Subcutaneous abdominal adipose tissue (tissue), 5 donors: ENCODE measurements at regions not wholly inside any gene's neighbourhood (a gene's known extent, or its start where the extent isn't known, plus 50 kb on each side); places are given as distances from the start of the nearest gene placed in this dataset.

ENCODE experiments used
- H3K27ac ChIP-seq: one replicate; pipeline ENCODE4 v1.7.0; 2013; ENCODE audit warnings: low read depth, mild to moderate bottlenecking, inconsistent platforms, low read length, moderate library complexity
- H3K27me3 ChIP-seq, 5 donors: one replicate each; pipeline ENCODE4 v1.7.0; 2013; ENCODE audit warnings: low read length in 5 of 5, inconsistent platforms in 1 of 5; ENCODE audit not compliant: control insufficient read depth in 5 of 5, insufficient read depth in 4 of 5
- H3K36me3 ChIP-seq, 5 donors: one replicate each; pipeline ENCODE4 v1.7.0; 2013; ENCODE audit warnings: low read length in 5 of 5; ENCODE audit not compliant: control insufficient read depth in 5 of 5, insufficient read depth in 5 of 5
- H3K4me1 ChIP-seq, 5 donors: one replicate each; pipeline ENCODE4 v1.7.0; 2013; ENCODE audit warnings: low read length in 5 of 5, mild to moderate bottlenecking in 3 of 5, moderate library complexity in 1 of 5; ENCODE audit not compliant: control insufficient read depth in 5 of 5, insufficient read depth in 5 of 5
- H3K4me3 ChIP-seq, 5 donors: one replicate each; pipeline ENCODE4 v1.7.0; 2013; ENCODE audit warnings: low read length in 5 of 5, low read depth in 1 of 5
- H3K9ac ChIP-seq, 5 donors: one replicate each; pipeline ENCODE4 v1.7.0; 2013; ENCODE audit warnings: low read length in 5 of 5, mild to moderate bottlenecking in 4 of 5, moderate library complexity in 3 of 5
- H3K9me3 ChIP-seq, 5 donors: one replicate each; pipeline ENCODE4 v1.7.0; 2013; ENCODE audit warnings: low read length in 5 of 5; ENCODE audit not compliant: control insufficient read depth in 5 of 5
- donor health status: healthy.
- donor health status: healthy.
- donor health status: healthy.
- donor health status: healthy.
- donor health status: healthy.

DNA sequence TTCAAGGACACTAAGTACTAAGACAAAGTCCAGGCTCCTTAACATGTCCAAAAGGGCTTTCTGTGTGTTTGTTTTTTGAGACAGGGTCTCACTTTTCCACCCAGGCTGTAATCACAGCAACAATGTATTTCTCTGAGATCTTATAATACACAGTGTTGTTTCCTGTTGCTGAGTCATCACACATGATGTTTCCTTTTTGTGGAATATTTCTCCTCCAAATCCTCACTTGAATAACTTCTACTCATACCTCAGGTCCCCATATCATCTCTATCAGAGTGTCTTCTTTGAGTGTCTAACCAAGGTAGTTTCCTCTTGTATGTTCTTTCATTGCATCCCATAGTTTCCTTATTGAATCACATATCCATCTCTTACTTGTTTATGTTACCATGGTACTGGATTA lies 632.0 kb upstream of the PIK3C3 start:
- no peaks in the 10 kb centered on the region for H3K4me1 ChIP-seq
- no peak overlapping the region for H3K4me3 ChIP-seq
- no peak overlapping the region for H3K27ac ChIP-seq
- H3K9me3 ChIP-seq: peaks cover 0 to 7% (median 0%) of the 10 kb centered on the region in 5 donors
- no peaks in the 10 kb centered on the region for H3K36me3 ChIP-seq
- H3K27me3 ChIP-seq: peaks cover 0 to 3% (median 0%) of the 10 kb centered on the region in 5 donors
- no peak overlapping the region for H3K9ac ChIP-seq

DNA sequence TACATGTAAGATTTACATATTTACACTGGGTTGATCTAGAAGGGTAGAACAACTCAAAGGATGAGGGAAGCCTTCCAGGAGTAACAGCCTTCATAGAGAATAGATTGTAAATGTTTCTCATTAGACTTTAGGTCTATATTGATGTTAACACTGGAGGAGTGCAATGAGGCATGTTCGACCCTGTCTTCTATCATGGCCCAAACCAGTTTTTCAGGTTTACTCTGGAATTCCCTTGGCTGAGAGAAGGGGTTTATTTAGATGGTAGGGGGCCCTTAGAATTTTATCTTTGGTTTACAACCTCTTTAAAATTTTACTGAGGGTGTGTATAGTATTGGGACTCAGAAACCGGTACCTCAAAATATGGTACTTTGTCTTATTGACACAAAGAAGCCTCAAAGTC lies 634.9 kb upstream of the PIK3C3 start:
- no peak overlapping the region for H3K27ac ChIP-seq
- H3K36me3 ChIP-seq: no peaks in the 10 kb centered on the region
- no peak overlapping the region for H3K4me3 ChIP-seq
- no peak overlapping the region for H3K9ac ChIP-seq
- H3K4me1 ChIP-seq: no peaks in the 10 kb centered on the region
- peaks cover 0 to 6% (median 2%) of the 10 kb centered on the region in 5 donors for H3K9me3 ChIP-seq
- peaks cover 0 to 3% (median 0%) of the 10 kb centered on the region in 5 donors for H3K27me3 ChIP-seq

DNA sequence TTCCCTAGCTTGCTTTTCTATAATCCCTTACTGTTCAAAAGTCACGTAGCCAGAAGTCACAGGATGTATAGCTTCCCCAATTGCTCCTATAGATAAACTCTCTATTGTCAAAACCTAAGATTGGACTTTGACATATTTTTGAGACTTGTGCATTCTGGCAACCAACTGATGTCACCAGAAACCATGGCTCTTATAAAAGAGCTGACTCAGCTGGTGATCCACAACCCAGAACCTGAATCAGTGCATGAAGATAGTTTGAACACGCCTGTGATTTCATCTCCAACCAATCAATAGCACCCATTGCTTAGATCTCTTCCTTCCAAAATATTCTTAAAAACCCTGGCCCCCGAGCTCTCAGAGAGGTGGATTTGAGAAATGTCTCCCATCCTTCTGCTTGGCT lies 639.9 kb upstream of the PIK3C3 start:
- Histone ChIP-seq H3K27ac (no peak overlapping the region), H3K4me1 (no peaks in the 10 kb centered on the region), H3K36me3 (no peaks in the 10 kb centered on the region), H3K27me3 (no peaks in the 10 kb centered on the region), H3K4me3 (no peak overlapping the region), H3K9me3 (peaks cover 0 to 6% (median 0%) of the 10 kb centered on the region in 5 donors), H3K9ac (no peak overlapping the region)

DNA sequence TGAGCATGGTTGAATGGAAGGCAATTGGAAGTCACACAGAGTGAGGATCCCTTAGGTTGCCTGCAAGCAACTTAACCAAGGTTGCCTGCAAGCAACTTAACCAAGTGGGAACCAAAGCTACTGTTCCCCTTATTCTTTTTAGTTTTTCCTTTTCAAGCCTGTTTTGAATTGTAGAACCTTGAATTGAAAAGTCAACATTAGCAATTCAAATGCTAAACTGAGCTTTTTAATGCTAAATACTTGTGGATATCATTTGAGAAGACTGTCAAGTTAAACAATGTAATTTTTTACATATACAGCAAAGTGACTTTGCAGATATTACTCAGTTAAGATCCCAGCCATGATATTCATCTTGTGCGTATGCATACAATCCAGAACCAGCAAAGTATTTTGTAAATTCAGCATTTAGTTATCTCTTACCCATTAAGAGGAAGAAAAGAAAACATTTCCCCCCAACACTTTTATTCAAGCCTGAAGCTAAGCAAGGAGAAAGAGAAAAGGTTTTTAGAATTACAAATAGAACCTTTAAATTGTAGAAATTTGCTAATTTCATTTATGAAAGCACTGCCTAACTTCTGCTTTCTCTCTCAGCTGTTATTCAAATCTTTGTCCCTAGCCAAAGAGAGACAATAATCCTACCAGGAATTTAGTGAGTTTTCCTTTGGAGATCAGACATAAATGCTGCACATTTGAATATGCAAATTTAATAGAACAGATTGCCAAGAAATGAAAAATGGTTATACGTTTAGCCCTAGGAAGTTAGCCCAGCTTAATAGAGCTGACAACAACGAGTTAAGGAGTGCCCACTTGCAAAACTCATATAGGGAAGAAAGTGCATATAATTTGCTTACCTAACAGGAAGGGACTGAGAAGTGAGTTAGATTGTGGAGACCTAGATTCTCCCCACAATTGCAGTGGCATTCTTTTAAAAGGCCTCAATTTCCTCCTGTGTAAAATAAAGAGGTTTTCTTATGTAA lies 643.2 kb upstream of the PIK3C3 start:
- H3K36me3 ChIP-seq: no peaks in the 10 kb centered on the region

DNA sequence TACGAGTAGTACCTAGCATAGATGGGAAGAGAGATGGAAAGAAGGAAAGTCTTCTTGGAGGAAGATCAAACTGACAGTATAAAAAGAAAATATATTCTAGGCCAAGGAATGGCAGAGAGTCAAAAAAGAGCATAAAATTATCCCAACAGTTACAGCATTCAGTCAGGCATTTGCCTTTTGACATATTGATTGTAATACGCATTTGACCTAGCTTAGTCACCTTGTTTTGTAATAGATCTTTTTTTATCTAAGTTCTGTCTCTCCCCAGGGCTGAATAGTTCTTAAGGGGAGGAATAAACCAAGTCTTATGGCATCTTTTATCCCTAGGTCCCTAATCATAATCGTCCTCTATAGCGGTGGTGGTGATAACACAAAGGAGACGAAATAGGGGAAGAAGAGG lies 657.3 kb upstream of the PIK3C3 start:
- no peak overlapping the region for H3K27ac ChIP-seq
- H3K4me1 ChIP-seq: no peaks in the 10 kb centered on the region

More for the DNA sequence above, 643.2 kb upstream of the PIK3C3 start:
- Histone ChIP-seq H3K9me3 (peaks cover 0 to 4% (median 0%) of the 10 kb centered on the region in 5 donors), H3K4me3 (no peak overlapping the region), H3K4me1 (no peaks in the 10 kb centered on the region), H3K9ac (no peak overlapping the region), H3K27me3 (no peaks in the 10 kb centered on the region), H3K27ac (no peak overlapping the region)

DNA sequence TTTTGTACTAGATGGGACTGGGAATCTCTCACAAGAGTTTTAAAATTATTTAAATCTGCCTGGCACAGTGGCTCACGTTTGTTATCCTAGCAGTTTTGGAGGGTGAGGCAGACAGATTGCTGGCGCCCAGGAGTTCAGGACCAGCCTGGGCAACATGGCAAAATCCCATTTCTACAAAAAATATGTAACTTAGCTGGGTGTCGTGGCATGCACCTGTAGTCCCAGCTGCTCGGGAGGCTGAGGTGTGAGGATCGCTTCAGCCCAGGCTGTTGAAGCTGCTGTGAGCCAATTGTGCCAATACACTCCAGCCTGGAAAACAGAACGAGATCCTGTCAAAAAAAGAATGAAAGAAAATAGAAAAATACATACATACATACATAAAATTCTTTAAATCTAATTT lies 685.7 kb upstream of the PIK3C3 start:
- Histone ChIP-seq H3K27me3 (no peaks in the 10 kb centered on the region), H3K4me1 (no peaks in the 10 kb centered on the region), H3K4me3 (no peak overlapping the region), H3K27ac (no peak overlapping the region), H3K9me3 (no peaks in the 10 kb centered on the region), H3K9ac (no peak overlapping the region), H3K36me3 (no peaks in the 10 kb centered on the region)

More for the DNA sequence above, 657.3 kb upstream of the PIK3C3 start:
- H3K36me3 ChIP-seq: no peaks in the 10 kb centered on the region
- peaks cover 0 to 5% (median 0%) of the 10 kb centered on the region in 5 donors for H3K9me3 ChIP-seq
- H3K27me3 ChIP-seq: no peaks in the 10 kb centered on the region
- H3K9ac ChIP-seq: no peak overlapping the region
- H3K4me3 ChIP-seq: no peak overlapping the region

DNA sequence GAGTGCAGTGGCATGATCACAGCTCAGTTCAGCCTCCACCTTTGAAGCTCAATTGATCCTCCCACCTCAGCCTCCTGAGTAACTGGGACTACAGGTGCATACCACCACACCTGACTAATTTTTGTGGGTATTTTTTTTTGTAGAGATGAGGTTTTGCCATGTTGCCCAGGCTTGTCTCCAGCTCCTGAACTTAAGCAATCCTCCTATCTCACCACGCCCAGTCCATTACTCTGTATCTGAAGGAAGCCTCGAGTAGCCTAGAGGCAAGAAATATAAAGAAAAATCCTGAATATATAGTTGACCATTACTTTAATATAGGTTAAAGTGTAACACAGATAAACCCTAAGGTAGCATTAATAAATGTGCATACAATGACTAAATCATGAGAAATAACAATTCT lies 686.8 kb upstream of the PIK3C3 start:
- Histone ChIP-seq H3K4me3 (no peak overlapping the region), H3K27ac (no peak overlapping the region), H3K4me1 (no peaks in the 10 kb centered on the region), H3K9me3 (no peaks in the 10 kb centered on the region), H3K27me3 (no peaks in the 10 kb centered on the region), H3K9ac (no peak overlapping the region), H3K36me3 (no peaks in the 10 kb centered on the region)

DNA sequence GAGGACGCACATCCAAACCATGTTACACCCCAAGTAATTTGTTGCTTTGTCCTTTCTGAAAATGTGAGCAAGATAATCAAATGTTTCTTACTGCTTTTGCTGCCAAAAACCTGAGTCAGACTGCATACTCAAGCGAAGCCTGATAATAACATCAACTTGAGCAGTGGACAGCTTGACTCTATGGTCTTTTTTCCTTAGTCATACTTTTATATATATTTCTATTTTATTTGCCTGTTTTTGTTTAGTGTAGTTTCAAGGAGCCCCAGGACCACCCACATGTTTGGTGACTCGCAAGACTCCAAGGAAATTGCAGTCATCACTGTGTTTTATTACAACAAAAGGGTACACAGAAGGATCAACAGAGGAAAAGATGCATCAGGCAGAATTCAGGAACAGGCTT lies 688.4 kb upstream of the PIK3C3 start:
- no peak overlapping the region for H3K4me3 ChIP-seq
- H3K27ac ChIP-seq: no peak overlapping the region
- H3K36me3 ChIP-seq: no peaks in the 10 kb centered on the region
- no peaks in the 10 kb centered on the region for H3K9me3 ChIP-seq
- no peaks in the 10 kb centered on the region for H3K27me3 ChIP-seq
- no peak overlapping the region for H3K9ac ChIP-seq
- H3K4me1 ChIP-seq: no peaks in the 10 kb centered on the region

DNA sequence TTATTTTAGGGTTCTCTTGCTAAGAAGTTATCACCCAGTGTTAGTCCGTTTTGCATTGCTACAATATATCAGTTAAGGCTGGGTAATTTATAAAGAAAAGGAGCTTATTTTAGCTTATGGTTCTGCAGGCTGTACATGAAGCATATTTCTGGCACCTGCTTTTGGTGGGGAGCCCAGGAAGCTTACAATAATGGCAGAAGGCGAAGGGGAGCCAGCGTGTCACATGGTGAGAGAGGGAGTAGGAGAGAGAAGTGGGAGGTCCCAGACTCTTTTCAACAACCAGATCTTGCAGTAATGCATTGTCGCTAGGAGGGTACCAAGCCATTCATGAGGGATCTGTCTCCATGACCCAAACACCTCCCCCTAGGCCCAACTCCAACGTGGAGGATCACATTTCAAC lies 688.8 kb upstream of the PIK3C3 start:
- Histone ChIP-seq H3K27me3 (no peaks in the 10 kb centered on the region), H3K9ac (no peak overlapping the region), H3K4me1 (no peaks in the 10 kb centered on the region), H3K9me3 (no peaks in the 10 kb centered on the region), H3K36me3 (no peaks in the 10 kb centered on the region), H3K27ac (no peak overlapping the region), H3K4me3 (no peak overlapping the region)

DNA sequence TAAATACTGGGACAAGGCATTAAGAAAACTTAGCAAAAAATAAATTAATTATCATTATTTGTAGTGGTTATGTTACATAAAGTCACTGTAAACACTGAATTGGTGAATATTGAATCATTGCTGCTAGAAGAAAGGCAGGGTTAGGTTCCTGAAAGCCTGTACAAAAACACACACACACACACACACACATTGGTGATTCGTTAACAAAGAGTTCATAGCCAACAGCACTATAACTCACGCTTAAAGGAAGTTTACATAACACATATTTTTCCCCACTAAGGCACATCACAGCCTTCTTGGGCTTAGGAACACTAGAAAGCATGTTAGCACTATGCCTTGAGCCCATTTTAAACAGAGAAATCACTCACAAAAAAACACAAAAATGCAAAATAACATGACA lies 690.0 kb upstream of the PIK3C3 start:
- Histone ChIP-seq H3K27ac (no peak overlapping the region), H3K27me3 (no peaks in the 10 kb centered on the region), H3K4me1 (no peaks in the 10 kb centered on the region), H3K4me3 (no peak overlapping the region), H3K9ac (no peak overlapping the region), H3K36me3 (no peaks in the 10 kb centered on the region), H3K9me3 (peaks cover 0 to 3% (median 0%) of the 10 kb centered on the region in 5 donors)
